GM12875 (cell line): ENCODE measurements at regions not wholly inside any gene's neighbourhood (a gene's known extent, or its start where the extent isn't known, plus 50 kb on each side); places are given as distances from the start of the nearest gene placed in this dataset.

Experiments used
- H3K4me3 ChIP-seq: one replicate; pipeline ENCODE4 v1.5.1; 2011; ENCODE audit warnings: low read depth, low read length, control low read depth
- CTCF ChIP-seq: IDR thresholded peaks from 2 replicates; pipeline ENCODE4 v1.5.1; 2011; ENCODE audit warnings: low read depth, mild to moderate bottlenecking, control low read depth, inconsistent platforms, low read length, moderate library complexity, borderline replicate concordance; ENCODE audit not compliant: insufficient read depth

GRCh38 chr5:74988273-74988983 lies 63.9 kb downstream of the GCNT4 start:
- no peak for TF ChIP-seq CTCF
- no peak overlapping the region for H3K4me3 ChIP-seq

GRCh38 chr5:74978345-74978744 lies 74.0 kb downstream of the GCNT4 start:
- TF ChIP-seq CTCF: no peak
- no peak overlapping the region for H3K4me3 ChIP-seq

- no peak for TF ChIP-seq CTCF
- H3K4me3 ChIP-seq: no peak overlapping the region
Measured at GRCh38 chr5:74977471-74977870, 74.9 kb downstream of the GCNT4 start.

GRCh38 chr5:74976651-74977050 lies 75.7 kb downstream of the GCNT4 start:
- H3K4me3 ChIP-seq: no peak overlapping the region
- TF ChIP-seq CTCF: no peak

GRCh38 chr5:74975582-74975981 lies 76.8 kb downstream of the GCNT4 start:
- TF ChIP-seq CTCF: no peak
- no peak overlapping the region for H3K4me3 ChIP-seq

GRCh38 chr5:74974451-74975091 lies 77.8 kb downstream of the GCNT4 start:
- TF ChIP-seq CTCF: no peak
- H3K4me3 ChIP-seq: no peak overlapping the region

GRCh38 chr5:74973694-74974093 lies 78.7 kb downstream of the GCNT4 start:
- no peak for TF ChIP-seq CTCF
- no peak overlapping the region for H3K4me3 ChIP-seq
